Muscle layer of colon (tissue), 2 donors: ENCODE measurements at regions not wholly inside any gene's neighbourhood (a gene's known extent, or its start where the extent isn't known, plus 50 kb on each side); places are given as distances from the start of the nearest gene placed in this dataset.

Experiments
- H3K27ac ChIP-seq: one replicate; pipeline ENCODE4 v1.7.0; 2013; ENCODE audit warnings: low read depth, mild to moderate bottlenecking, low read length, moderate library complexity
- H3K27me3 ChIP-seq, 2 donors: one replicate each; pipeline ENCODE4 v1.7.0; 2013; ENCODE audit warnings: low read length in 2 of 2, mild to moderate bottlenecking in 2 of 2; ENCODE audit not compliant: insufficient read depth in 2 of 2, control insufficient read depth in 1 of 2
- H3K36me3 ChIP-seq: one replicate; pipeline ENCODE4 v1.7.0; 2013; ENCODE audit warnings: mild to moderate bottlenecking, low read length; ENCODE audit not compliant: insufficient read depth
- H3K4me1 ChIP-seq: one replicate; pipeline ENCODE4 v1.7.0; 2013; ENCODE audit warnings: mild to moderate bottlenecking, low read length; ENCODE audit not compliant: insufficient read depth
- H3K4me3 ChIP-seq, 2 donors: one replicate each; pipeline ENCODE4 v1.7.0; 2013; ENCODE audit warnings: low read length in 2 of 2, low read depth in 1 of 2, mild to moderate bottlenecking in 1 of 2, moderate library complexity in 1 of 2
- H3K9ac ChIP-seq: one replicate; pipeline ENCODE4 v1.7.0; 2013; ENCODE audit warnings: low read length
- H3K9me3 ChIP-seq: one replicate; pipeline ENCODE4 v1.7.0; 2013; ENCODE audit warnings: mild to moderate bottlenecking, low read length
- donor health status: abdominal sarcoma.
- donor health status: Adenocarcinoma of cecum.

DNA sequence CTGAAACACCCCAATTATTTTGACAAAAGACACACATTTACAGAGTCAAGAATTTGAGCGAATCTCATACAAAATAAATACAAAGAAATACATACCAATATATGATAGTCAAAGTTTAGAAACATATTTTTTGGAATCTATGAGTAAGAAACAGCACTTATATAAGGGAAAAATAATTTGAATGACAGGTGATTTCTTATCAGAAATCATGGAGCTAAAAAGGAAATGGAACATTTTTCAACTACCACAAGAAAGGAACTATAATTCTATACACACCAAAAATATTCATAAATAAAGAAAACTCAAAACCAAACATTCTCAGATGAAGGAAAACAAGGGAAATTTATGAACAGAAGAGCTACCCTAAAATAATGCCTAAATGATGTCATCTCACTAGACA is 1226.6 kb downstream of the PCDH9 start:
- Histone ChIP-seq H3K4me3 (no peak overlapping the region), H3K36me3 (no peaks in the 10 kb centered on the region), H3K9ac (no peak overlapping the region), H3K4me1 (no peaks in the 10 kb centered on the region), H3K9me3 (no peaks in the 10 kb centered on the region), H3K27me3 (no peaks in the 10 kb centered on the region), H3K27ac (no peak overlapping the region)

GRCh38 chr13:66001140-66001539 is 1229.0 kb downstream of the PCDH9 start:
- H3K9ac ChIP-seq: no peak overlapping the region
- no peaks in the 10 kb centered on the region for H3K4me1 ChIP-seq
- H3K27ac ChIP-seq: no peak overlapping the region
- no peak overlapping the region for H3K4me3 ChIP-seq
- no peaks in the 10 kb centered on the region for H3K27me3 ChIP-seq
- no peaks in the 10 kb centered on the region for H3K36me3 ChIP-seq
- no peaks in the 10 kb centered on the region for H3K9me3 ChIP-seq

- no peaks in the 10 kb centered on the region for H3K4me1 ChIP-seq
- H3K27ac ChIP-seq: no peak overlapping the region
- no peak overlapping the region for H3K9ac ChIP-seq
- no peaks in the 10 kb centered on the region for H3K36me3 ChIP-seq
- no peak overlapping the region for H3K4me3 ChIP-seq
- H3K27me3 ChIP-seq: no peaks in the 10 kb centered on the region
- H3K9me3 ChIP-seq: no peaks in the 10 kb centered on the region
Observed at GRCh38 chr13:65999411-65999810, 1230.7 kb downstream of the PCDH9 start.

DNA sequence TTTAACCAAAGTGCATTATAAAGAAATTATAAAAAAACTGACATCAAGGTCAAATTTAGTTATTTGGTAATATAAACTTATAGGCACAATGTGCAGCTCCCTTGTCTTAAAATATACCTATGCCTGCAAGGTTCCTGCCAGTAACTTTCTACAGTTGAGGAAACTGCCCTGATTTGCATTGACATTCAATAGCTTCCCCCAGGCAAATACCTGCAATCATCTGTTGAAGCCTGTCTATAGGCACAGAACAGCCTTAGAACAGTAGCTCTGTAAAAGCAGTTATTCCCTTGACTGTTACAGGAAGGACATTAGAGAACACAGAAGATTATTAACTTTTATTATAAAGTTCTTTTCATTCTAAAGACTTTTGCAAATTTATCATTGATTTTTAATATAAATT is 1239.5 kb downstream of the PCDH9 start:
- Histone ChIP-seq H3K27me3 (no peaks in the 10 kb centered on the region), H3K9me3 (no peaks in the 10 kb centered on the region), H3K4me3 (no peak overlapping the region), H3K36me3 (no peaks in the 10 kb centered on the region), H3K4me1 (no peaks in the 10 kb centered on the region), H3K9ac (no peak overlapping the region), H3K27ac (no peak overlapping the region)

GRCh38 chr13:65985612-65986011 is 1244.5 kb downstream of the PCDH9 start:
- no peaks in the 10 kb centered on the region for H3K27me3 ChIP-seq
- no peaks in the 10 kb centered on the region for H3K36me3 ChIP-seq
- H3K4me3 ChIP-seq: no peak overlapping the region
- no peak overlapping the region for H3K9ac ChIP-seq
- no peaks in the 10 kb centered on the region for H3K4me1 ChIP-seq
- H3K27ac ChIP-seq: no peak overlapping the region
- H3K9me3 ChIP-seq: no peaks in the 10 kb centered on the region

GRCh38 chr13:65977525-65977924 is 1252.6 kb downstream of the PCDH9 start:
- Histone ChIP-seq H3K4me3 (no peak overlapping the region), H3K4me1 (no peaks in the 10 kb centered on the region), H3K27ac (no peak overlapping the region), H3K9ac (no peak overlapping the region), H3K36me3 (no peaks in the 10 kb centered on the region), H3K27me3 (no peaks in the 10 kb centered on the region), H3K9me3 (no peaks in the 10 kb centered on the region)

DNA sequence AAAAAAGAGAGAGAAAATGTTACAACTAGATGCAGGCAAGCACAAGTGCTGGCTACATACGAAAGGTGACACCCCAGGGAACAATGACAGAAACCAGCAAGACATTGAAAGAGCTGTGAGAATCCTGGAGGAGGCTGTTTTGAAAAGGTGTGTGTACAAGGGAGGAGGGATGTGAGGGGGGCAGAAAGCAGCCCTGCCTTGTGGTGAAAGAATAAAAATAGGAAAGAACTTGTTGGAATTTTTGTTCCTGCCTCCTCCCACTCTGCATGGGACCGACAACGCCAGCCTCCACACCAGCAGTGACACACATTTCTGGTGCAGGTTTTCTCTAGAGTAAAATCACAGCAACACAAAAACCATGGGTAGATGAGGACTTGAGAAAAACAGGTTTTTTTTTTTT is 1258.6 kb downstream of the PCDH9 start:
- Histone ChIP-seq H3K4me3 (no peak overlapping the region), H3K4me1 (no peaks in the 10 kb centered on the region), H3K9me3 (no peaks in the 10 kb centered on the region), H3K27ac (no peak overlapping the region), H3K9ac (no peak overlapping the region), H3K27me3 (no peaks in the 10 kb centered on the region), H3K36me3 (no peaks in the 10 kb centered on the region)

DNA sequence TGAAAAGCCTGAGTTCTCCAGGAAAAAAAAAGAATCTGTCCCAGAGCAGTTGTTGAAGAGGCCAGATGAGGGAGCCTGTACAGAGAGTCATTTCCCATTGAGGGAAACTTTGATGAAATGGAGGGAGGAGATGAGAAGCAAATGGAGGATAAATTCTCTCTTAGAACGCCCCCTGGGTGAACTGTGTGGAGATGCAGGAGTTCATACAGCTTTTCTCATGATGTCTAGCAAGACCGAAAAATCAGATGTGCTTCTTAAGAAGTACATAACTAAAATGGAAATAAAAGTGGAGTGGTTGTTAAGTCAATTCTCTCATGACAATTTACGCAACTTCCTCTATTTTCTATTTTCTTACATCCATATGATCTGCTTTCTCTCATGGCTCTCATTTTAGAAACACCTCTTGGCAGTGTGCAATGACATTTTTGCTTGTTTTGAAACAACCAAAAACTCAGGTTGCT is 1263.1 kb downstream of the PCDH9 start:
- no peak overlapping the region for H3K9ac ChIP-seq

DNA sequence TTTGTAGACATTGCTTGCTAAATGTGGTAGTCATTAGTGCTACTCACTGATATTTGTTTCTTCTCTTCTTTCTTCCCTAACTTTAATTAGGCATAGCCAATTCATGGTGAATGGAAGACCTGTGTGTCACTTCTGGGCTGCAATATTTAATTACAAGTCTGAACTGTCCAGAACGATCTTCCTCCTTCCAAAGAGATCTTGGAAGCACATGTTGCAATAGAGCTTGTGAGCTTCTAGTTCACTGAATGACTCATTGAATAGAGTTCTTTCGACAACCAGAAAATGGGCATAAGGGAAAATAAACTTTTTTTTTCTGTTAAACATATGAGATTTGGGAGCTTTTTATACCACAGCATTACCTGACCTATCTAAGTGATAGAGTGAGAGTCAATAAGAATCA is 1264.6 kb downstream of the PCDH9 start:
- Histone ChIP-seq H3K4me3 (no peak overlapping the region), H3K9ac (no peak overlapping the region), H3K9me3 (no peaks in the 10 kb centered on the region), H3K36me3 (no peaks in the 10 kb centered on the region), H3K4me1 (no peaks in the 10 kb centered on the region), H3K27ac (no peak overlapping the region), H3K27me3 (no peaks in the 10 kb centered on the region)

More for the DNA sequence above, 1263.1 kb downstream of the PCDH9 start:
- Histone ChIP-seq H3K27me3 (no peaks in the 10 kb centered on the region), H3K9me3 (no peaks in the 10 kb centered on the region), H3K27ac (no peak overlapping the region), H3K4me3 (no peak overlapping the region), H3K36me3 (no peaks in the 10 kb centered on the region), H3K4me1 (no peaks in the 10 kb centered on the region)

DNA sequence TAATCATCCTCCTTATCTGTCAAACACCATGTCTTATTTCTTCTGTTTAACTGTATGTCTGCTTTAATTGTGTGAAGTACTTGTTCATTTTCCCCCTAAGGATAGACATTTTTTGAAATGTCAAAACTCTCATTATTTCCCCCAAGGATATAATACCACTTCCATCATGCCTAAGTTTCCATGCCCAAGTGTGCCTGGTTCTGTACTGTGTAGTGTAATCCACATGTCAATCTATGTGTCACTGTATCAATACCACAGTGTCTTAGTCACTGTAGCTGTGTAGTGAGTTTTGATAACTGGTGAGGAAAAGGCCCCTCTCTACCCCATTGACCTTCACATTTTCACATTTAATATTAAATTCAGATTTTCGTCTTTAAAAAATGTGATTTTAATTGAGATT is 1265.5 kb downstream of the PCDH9 start:
- Histone ChIP-seq H3K27ac (no peak overlapping the region), H3K36me3 (no peaks in the 10 kb centered on the region), H3K4me1 (no peaks in the 10 kb centered on the region), H3K4me3 (no peak overlapping the region), H3K27me3 (no peaks in the 10 kb centered on the region), H3K9me3 (no peaks in the 10 kb centered on the region), H3K9ac (no peak overlapping the region)

DNA sequence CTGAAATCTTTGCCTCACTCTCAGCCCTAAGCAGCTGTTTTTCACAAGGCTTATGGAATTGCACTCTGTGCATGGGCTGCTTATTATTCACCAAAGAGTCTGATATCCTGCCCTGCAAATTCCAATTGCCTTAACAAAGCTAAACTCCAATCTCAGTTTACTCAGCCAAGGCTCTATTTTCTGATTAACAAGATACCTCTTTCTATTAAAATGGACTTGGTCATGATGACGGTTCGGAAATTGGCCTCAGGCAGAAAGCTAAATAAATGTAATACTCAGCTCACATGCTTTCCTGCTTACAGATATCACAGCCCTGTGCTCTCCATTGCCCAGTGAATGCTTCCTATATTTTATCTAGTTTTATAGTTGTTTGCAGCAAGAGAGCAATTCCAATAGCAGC is 1270.8 kb downstream of the PCDH9 start:
- Histone ChIP-seq H3K36me3 (no peaks in the 10 kb centered on the region), H3K27ac (no peak overlapping the region), H3K9me3 (no peaks in the 10 kb centered on the region), H3K9ac (no peak overlapping the region), H3K27me3 (no peaks in the 10 kb centered on the region), H3K4me1 (no peaks in the 10 kb centered on the region), H3K4me3 (no peak overlapping the region)

- Histone ChIP-seq H3K4me1 (peaks cover 11% of the 10 kb centered on the region), H3K27me3 (no peaks in the 10 kb centered on the region), H3K9me3 (no peaks in the 10 kb centered on the region), H3K27ac (no peak overlapping the region), H3K36me3 (no peaks in the 10 kb centered on the region), H3K4me3 (no peak overlapping the region), H3K9ac (no peak overlapping the region)
Observed at GRCh38 chr13:65946387-65946786, 1283.7 kb downstream of the PCDH9 start.
